ENCODE measurements at regions not wholly inside any gene's neighbourhood (a gene's known extent, or its start where the extent isn't known, plus 50 kb on each side); places are given as distances from the start of the nearest gene placed in this dataset.

GRCh38 chr7:24135003-24135817 is 148.8 kb upstream of the NPY start:
- no peak for DNase-seq
- Histone ChIP-seq H3K4me3 (no peak overlapping the region), H3K27me3 (no peaks in the 10 kb centered on the region), H3K4me1 (no peaks in the 10 kb centered on the region), H3K36me3 (no peaks in the 10 kb centered on the region), H3K27ac (no peak overlapping the region), H3K9me3 (no peaks in the 10 kb centered on the region)
- 60 to 78% methylated on average over 4 of the region's 4 CpGs for WGBS, 2 donors
- intact Hi-C loops (cut with DNase I), result no loop called here
- TF ChIP-seq POLR2A (IDR thresholded peaks at IDR 0.05), result no peak
- no peak for TF ChIP-seq EP300 (IDR thresholded peaks at IDR 0.05)
- no peak for TF ChIP-seq CTCF (IDR thresholded peaks at IDR 0.05)
- TF ChIP-seq POLR2AphosphoS5 (IDR thresholded peaks at IDR 0.05), result no peak

GRCh38 chr7:24137338-24137737 is 146.7 kb upstream of the NPY start:
- intact Hi-C loops (cut with DNase I), result no loop called here
- Histone ChIP-seq H3K4me1 (no peaks in the 10 kb centered on the region), H3K36me3 (no peaks in the 10 kb centered on the region), H3K27me3 (no peaks in the 10 kb centered on the region), H3K27ac (no peak overlapping the region), H3K4me3 (no peak overlapping the region), H3K9me3 (no peaks in the 10 kb centered on the region)
- no peak for DNase-seq
- TF ChIP-seq EP300 (IDR thresholded peaks at IDR 0.05) (no peak), POLR2AphosphoS5 (IDR thresholded peaks at IDR 0.05) (no peak), CTCF (IDR thresholded peaks at IDR 0.05) (no peak), POLR2A (IDR thresholded peaks at IDR 0.05) (no peak)
- 87 to 88% methylated on average over 3 of the region's 3 CpGs for WGBS, 2 donors

GRCh38 chr7:24138343-24138742 is 145.6 kb upstream of the NPY start:
- Histone ChIP-seq H3K36me3 (no peaks in the 10 kb centered on the region), H3K9me3 (no peaks in the 10 kb centered on the region), H3K4me1 (no peaks in the 10 kb centered on the region), H3K27me3 (no peaks in the 10 kb centered on the region), H3K4me3 (no peak overlapping the region), H3K27ac (no peak overlapping the region)
- no peak for DNase-seq
- intact Hi-C loops (cut with DNase I), result no loop called here
- no peak for TF ChIP-seq POLR2AphosphoS5 (IDR thresholded peaks at IDR 0.05)
- TF ChIP-seq CTCF (IDR thresholded peaks at IDR 0.05), result no peak
- TF ChIP-seq EP300 (IDR thresholded peaks at IDR 0.05), result no peak
- TF ChIP-seq POLR2A (IDR thresholded peaks at IDR 0.05), result no peak

- 53 to 55% methylated on average over 4 of the region's 4 CpGs for WGBS, 2 donors
- Histone ChIP-seq H3K9me3 (no peaks in the 10 kb centered on the region), H3K4me1 (no peaks in the 10 kb centered on the region), H3K4me3 (no peak overlapping the region), H3K27me3 (no peaks in the 10 kb centered on the region), H3K36me3 (no peaks in the 10 kb centered on the region), H3K27ac (no peak overlapping the region)
- TF ChIP-seq POLR2AphosphoS5 (IDR thresholded peaks at IDR 0.05) (no peak), POLR2A (IDR thresholded peaks at IDR 0.05) (no peak), CTCF (IDR thresholded peaks at IDR 0.05) (no peak)
- no peak for DNase-seq
- intact Hi-C loops (cut with DNase I), result no loop called here
These were observed 144.0 kb upstream of the NPY start for GRCh38 chr7:24140001-24140400.

All from sigmoid colon (tissue), 6 donors.